CD14-positive monocyte (primary cell): ENCODE measurements at regions not wholly inside any gene's neighbourhood (a gene's known extent, or its start where the extent isn't known, plus 50 kb on each side); places are given as distances from the start of the nearest gene placed in this dataset.

Experiments used
- DNase-seq, 3 donors: peaks; one replicate each; pipeline ENCODE4 v3.0.0-alpha.2; 2011 to 2022
- H2AFZ ChIP-seq: 2 replicates; pipeline ENCODE4 v1.6.0; 2012; ENCODE audit warnings: mild to moderate bottlenecking, low read depth, low read length, inconsistent platforms; ENCODE audit not compliant: insufficient read depth, poor library complexity, severe bottlenecking
- H3K27ac ChIP-seq, 2 donors: 1 replicate in 1 of 2; 2 replicates in 1 of 2; pipeline ENCODE4 v1.5.1; 2012 to 2013; ENCODE audit warnings: low read length in 2 of 2, control low read depth in 1 of 2, inconsistent platforms in 1 of 2, low read depth in 1 of 2, mild to moderate bottlenecking in 1 of 2
- H3K27me3 ChIP-seq, 2 donors: one replicate each; pipeline versions ENCODE4 v1.6.0 to v1.6.1; 2011 to 2013; ENCODE audit warnings: low read length in 2 of 2; ENCODE audit not compliant: control insufficient read depth in 2 of 2, insufficient read depth in 2 of 2
- H3K36me3 ChIP-seq, 2 donors: replicated peaks in 1 of 2; 1 replicate in 1 of 2; 2 replicates in 1 of 2; pipeline versions ENCODE4 v1.5.1 to v1.6.1; 2012 to 2013; ENCODE audit warnings: low read length in 2 of 2, control low read depth in 1 of 2, inconsistent platforms in 1 of 2, mild to moderate bottlenecking in 1 of 2; ENCODE audit not compliant: insufficient read depth in 2 of 2, control insufficient read depth in 1 of 2
- H3K4me1 ChIP-seq, 2 donors: 1 replicate in 1 of 2; 2 replicates in 1 of 2; pipeline versions ENCODE4 v1.5.1 to v1.6.1; 2012 to 2013; ENCODE audit warnings: low read length in 2 of 2, control low read depth in 1 of 2, inconsistent platforms in 1 of 2, mild to moderate bottlenecking in 1 of 2, moderate library complexity in 1 of 2; ENCODE audit not compliant: insufficient read depth in 2 of 2, control insufficient read depth in 1 of 2
- H3K4me2 ChIP-seq: replicated peaks from 2 replicates; pipeline ENCODE3; 2012; ENCODE audit warnings: low read length, moderate library complexity, mild to moderate bottlenecking; ENCODE audit not compliant: poor library complexity, severe bottlenecking; ENCODE audit errors: extremely low read depth
- H3K4me3 ChIP-seq, 3 experiments: fragments of 200-600 bp in 1 of 3; sonication (generic) in 1 of 3; replicated peaks in 1 of 3; 1 replicate in 2 of 3; 2 replicates in 1 of 3; pipeline ENCODE4 v1.5.1; 2011 to 2013; ENCODE audit warnings: low read length in 3 of 3, mild to moderate bottlenecking in 3 of 3, control low read depth in 2 of 3, low read depth in 2 of 3, inconsistent platforms in 1 of 3, moderate library complexity in 1 of 3
- H3K79me2 ChIP-seq: 2 replicates; pipeline ENCODE4 v1.6.0; 2012; ENCODE audit warnings: mild to moderate bottlenecking, control low read depth, inconsistent platforms, low read length, moderate library complexity; ENCODE audit not compliant: insufficient read depth
- H3K9ac ChIP-seq: 2 replicates; pipeline ENCODE4 v1.6.0; 2017; ENCODE audit warnings: low read length, mild to moderate bottlenecking; ENCODE audit not compliant: insufficient read depth, poor library complexity, severe bottlenecking
- H3K9me3 ChIP-seq, 2 donors: replicated peaks in 1 of 2; 1 replicate in 1 of 2; 2 replicates in 1 of 2; pipeline versions ENCODE4 v1.5.1 to v1.6.1; 2012 to 2013; ENCODE audit warnings: low read length in 2 of 2, control low read depth in 1 of 2; ENCODE audit not compliant: control insufficient read depth in 1 of 2, insufficient read depth in 1 of 2
- H4K20me1 ChIP-seq: 2 replicates; pipeline ENCODE4 v1.6.0; 2012; ENCODE audit warnings: mild to moderate bottlenecking, low read length, control low read depth, moderate library complexity; ENCODE audit not compliant: insufficient read depth
- H3K27ac Mint-ChIP-seq, 7 donors: one replicate each; pipeline ENCODE4 v1.8.0; 2020; ENCODE audit warnings: mild to moderate bottlenecking in 7 of 7, mixed read lengths in 7 of 7, moderate library complexity in 6 of 7, inconsistent platforms in 2 of 7
- H3K27me3 Mint-ChIP-seq, 3 donors: one replicate each; pipeline ENCODE4 v1.8.0; 2021 to 2022; ENCODE audit warnings: low read depth in 3 of 3, mild to moderate bottlenecking in 3 of 3, mixed read lengths in 3 of 3, moderate library complexity in 3 of 3, inconsistent platforms in 1 of 3
- H3K36me3 Mint-ChIP-seq, 2 donors: one replicate each; pipeline ENCODE4 v1.8.0; 2020; ENCODE audit warnings: mixed read lengths in 2 of 2, inconsistent platforms in 1 of 2, mild to moderate bottlenecking in 1 of 2
- H3K4me1 Mint-ChIP-seq: one replicate; pipeline ENCODE4 v1.8.0; 2020; ENCODE audit warnings: mild to moderate bottlenecking, mixed read lengths
- H3K4me3 Mint-ChIP-seq, 2 donors: one replicate each; pipeline ENCODE4 v1.8.0; 2020; ENCODE audit warnings: mild to moderate bottlenecking in 2 of 2, mixed read lengths in 2 of 2, moderate library complexity in 1 of 2
- H3K9me3 Mint-ChIP-seq, 7 donors: one replicate each; pipeline ENCODE4 v1.8.0; 2020 to 2022; ENCODE audit warnings: mixed read lengths in 7 of 7, mild to moderate bottlenecking in 6 of 7, moderate library complexity in 6 of 7, inconsistent platforms in 2 of 7
- CTCF ChIP-seq: fragments of 200-600 bp; IDR thresholded peaks from one replicate; pipeline ENCODE4 v1.8.0; 2022; ENCODE audit warnings: antibody characterized with exemption, mild to moderate bottlenecking
- WGBS: methylation state at CpG from one replicate; pipeline ENCODE4 v1.1.5; 2013; ENCODE audit warnings: missing lambda C conversion rate; ENCODE audit not compliant: insufficient coverage; 5-methylcytosine and 5-hydroxymethylcytosine counted together
- intact Hi-C, 2 donors: fragments of 100-400 bp; cut with micrococcal nuclease; formaldehyde crosslinking; loops; one replicate each; pipeline versions ENCODE4 v1.15.0 to v1.15.1; 2023

DNA sequence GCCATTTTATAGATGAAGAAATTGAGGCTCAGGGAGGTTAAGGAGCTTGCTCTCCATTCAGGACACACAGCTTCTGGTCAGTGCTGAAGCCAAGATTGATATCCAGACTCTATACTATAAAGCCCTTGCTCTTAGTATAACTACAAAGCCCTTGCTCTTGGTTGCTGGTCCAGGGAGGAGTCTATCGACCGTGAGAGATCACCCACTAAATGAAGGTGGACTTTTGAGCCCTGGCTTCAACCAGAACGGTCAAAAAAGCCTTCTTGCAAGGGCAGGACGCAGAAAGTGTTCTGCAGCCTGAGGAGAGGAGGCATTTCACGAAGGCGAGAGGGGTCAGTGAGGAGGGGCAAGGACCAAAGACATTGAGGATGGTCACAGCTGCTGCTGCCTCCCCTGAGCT, 176.3 kb downstream of the CYP26A1 start:
- H3K79me2 ChIP-seq, result no peaks in the 10 kb centered on the region
- TF ChIP-seq CTCF, result no peak
- H3K4me2 ChIP-seq, result no peak overlapping the region
- Mint-ChIP-seq H3K9me3 (peaks cover 0 to 3% (median 0%) of the 10 kb centered on the region in 7 donors), H3K36me3 (no peaks in the 10 kb centered on the region), H3K4me3 (no peak overlapping the region), H3K27ac (no peak overlapping the region), H3K27me3 (peaks cover 0 to 3% (median 3%) of the 10 kb centered on the region in 3 donors), H3K4me1 (no peaks in the 10 kb centered on the region)
- H3K9ac ChIP-seq, result no peak overlapping the region
- H2AFZ ChIP-seq, result no peak overlapping the region
- H3K4me3 ChIP-seq, result no peak overlapping the region
- no peaks in the 10 kb centered on the region for H3K27me3 ChIP-seq
- DNase-seq, result no peak
- H3K36me3 ChIP-seq, result no peaks in the 10 kb centered on the region
- H4K20me1 ChIP-seq, result no peaks in the 10 kb centered on the region
- 100% methylated on average over 6 of the region's 6 CpGs for WGBS
- no peak overlapping the region for H3K27ac ChIP-seq
- intact Hi-C loops, result no loop called here
- no peaks in the 10 kb centered on the region for H3K9me3 ChIP-seq
- H3K4me1 ChIP-seq, result no peaks in the 10 kb centered on the region

DNA sequence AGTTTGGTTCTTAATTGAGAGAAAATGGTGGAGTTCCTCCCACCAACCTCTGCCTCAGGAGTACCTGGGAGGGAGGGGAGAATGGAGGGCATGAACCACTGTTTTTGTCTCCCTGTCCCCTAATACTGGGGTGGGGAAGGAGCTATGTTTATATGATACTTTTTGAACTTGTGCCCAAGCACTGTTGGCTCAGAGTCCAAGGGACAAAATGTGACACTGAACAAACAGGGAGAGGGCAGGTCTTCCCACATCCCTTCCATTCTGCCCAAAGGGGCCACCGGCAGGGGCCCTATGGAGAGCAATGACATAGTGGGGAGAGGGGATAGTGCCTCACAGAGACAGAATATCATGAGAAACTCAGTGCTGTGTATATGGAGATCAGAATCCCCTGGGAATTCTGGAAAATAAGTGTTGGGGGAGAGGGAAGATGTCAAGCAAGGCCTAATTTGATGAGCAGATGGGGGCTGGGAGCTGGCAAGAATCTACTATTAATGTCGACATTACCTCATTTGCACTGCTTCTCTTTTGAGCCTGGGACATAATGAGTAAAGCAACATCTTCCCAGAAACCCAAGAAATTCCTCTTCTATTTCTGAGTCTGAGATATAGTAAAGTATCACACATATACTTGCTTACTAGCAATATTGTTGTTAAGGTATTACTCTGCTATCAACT, 180.6 kb downstream of the CYP26A1 start:
- H3K4me1 Mint-ChIP-seq, result peaks cover 6% of the 10 kb centered on the region
- H3K27ac Mint-ChIP-seq, result no peak overlapping the region
- H3K27me3 Mint-ChIP-seq, result peaks cover 0 to 3% (median 2%) of the 10 kb centered on the region in 3 donors
- Histone ChIP-seq H4K20me1 (no peaks in the 10 kb centered on the region), H3K27me3 (no peaks in the 10 kb centered on the region), H3K4me3 (no peak overlapping the region), H3K79me2 (no peaks in the 10 kb centered on the region), H2AFZ (peak overlapping the region; percentile 6), H3K4me1 (no peaks in the 10 kb centered on the region), H3K4me2 (no peak overlapping the region), H3K36me3 (no peaks in the 10 kb centered on the region), H3K9me3 (no peaks in the 10 kb centered on the region), H3K27ac (no peak overlapping the region), H3K9ac (no peak overlapping the region)
- no peak for TF ChIP-seq CTCF
- 100% methylated on average over 1 of the region's 2 CpGs for WGBS
- H3K36me3 Mint-ChIP-seq, result no peaks in the 10 kb centered on the region
- intact Hi-C loops, result no loop called here
- DNase-seq, result no peak
- peaks cover 0 to 2% (median 0%) of the 10 kb centered on the region in 7 donors for H3K9me3 Mint-ChIP-seq
- H3K4me3 Mint-ChIP-seq, result no peak overlapping the region
